C4-2B (cell line): ENCODE measurements at regions not wholly inside any gene's neighbourhood (a gene's known extent, or its start where the extent isn't known, plus 50 kb on each side); places are given as distances from the start of the nearest gene placed in this dataset.

Source experiments
- ZFX ChIP-seq: fragments of 450-650 bp; IDR thresholded peaks from 2 replicates; pipeline ENCODE4 v1.6.1; 2017
- TF ChIP-seq, protein P1 (sequence below): fragments of 450-650 bp; conservative IDR thresholded peaks from 2 replicates; pipeline ENCODE4 v1.5.1; 2017; ENCODE audit warnings: mild to moderate bottlenecking

DNA sequence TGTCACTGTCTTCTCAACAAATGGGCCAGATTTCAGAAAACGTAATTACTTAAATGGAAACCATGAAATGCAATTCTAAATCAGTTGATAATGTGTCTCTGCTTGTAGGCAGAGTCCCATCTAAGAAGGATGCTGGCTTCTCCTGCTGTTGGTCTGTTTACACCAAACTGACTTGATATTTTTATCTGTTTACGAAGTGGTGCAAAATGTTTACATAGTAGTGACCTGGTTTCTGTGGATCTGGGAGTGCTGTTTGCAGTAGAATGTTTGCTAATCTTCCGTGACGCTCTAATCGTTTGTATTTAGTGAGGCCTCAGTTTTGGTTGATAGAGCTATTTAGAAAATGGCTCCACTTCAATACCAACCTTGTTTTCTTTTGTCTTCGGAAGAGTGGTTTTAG is 213.5 kb downstream of the VEGFC start:
- TF ChIP-seq, protein P1, sequence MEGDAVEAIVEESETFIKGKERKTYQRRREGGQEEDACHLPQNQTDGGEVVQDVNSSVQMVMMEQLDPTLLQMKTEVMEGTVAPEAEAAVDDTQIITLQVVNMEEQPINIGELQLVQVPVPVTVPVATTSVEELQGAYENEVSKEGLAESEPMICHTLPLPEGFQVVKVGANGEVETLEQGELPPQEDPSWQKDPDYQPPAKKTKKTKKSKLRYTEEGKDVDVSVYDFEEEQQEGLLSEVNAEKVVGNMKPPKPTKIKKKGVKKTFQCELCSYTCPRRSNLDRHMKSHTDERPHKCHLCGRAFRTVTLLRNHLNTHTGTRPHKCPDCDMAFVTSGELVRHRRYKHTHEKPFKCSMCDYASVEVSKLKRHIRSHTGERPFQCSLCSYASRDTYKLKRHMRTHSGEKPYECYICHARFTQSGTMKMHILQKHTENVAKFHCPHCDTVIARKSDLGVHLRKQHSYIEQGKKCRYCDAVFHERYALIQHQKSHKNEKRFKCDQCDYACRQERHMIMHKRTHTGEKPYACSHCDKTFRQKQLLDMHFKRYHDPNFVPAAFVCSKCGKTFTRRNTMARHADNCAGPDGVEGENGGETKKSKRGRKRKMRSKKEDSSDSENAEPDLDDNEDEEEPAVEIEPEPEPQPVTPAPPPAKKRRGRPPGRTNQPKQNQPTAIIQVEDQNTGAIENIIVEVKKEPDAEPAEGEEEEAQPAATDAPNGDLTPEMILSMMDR, result no peak
- no peak for TF ChIP-seq ZFX
